Body of pancreas (tissue), 4 donors: ENCODE measurements at regions not wholly inside any gene's neighbourhood (a gene's known extent, or its start where the extent isn't known, plus 50 kb on each side); places are given as distances from the start of the nearest gene placed in this dataset.

ENCODE experiments used
- POLR2A ChIP-seq, 3 donors: fragments of 450-650 bp; IDR thresholded peaks; one replicate each; pipeline ENCODE4 v1.6.1; 2016; ENCODE audit warnings: antibody characterized with exemption in 3 of 3, mild to moderate bottlenecking in 2 of 3
- TF ChIP-seq, protein P1 (sequence below), 7 experiments: fragments of 450-650 bp in 4 of 7; fragments of 200-600 bp in 3 of 7; sonication (generic) in 3 of 7; IDR thresholded peaks; one replicate each; pipeline ENCODE4 v1.5.1; 2016 to 2019; ENCODE audit warnings: antibody characterized with exemption in 7 of 7

DNA sequence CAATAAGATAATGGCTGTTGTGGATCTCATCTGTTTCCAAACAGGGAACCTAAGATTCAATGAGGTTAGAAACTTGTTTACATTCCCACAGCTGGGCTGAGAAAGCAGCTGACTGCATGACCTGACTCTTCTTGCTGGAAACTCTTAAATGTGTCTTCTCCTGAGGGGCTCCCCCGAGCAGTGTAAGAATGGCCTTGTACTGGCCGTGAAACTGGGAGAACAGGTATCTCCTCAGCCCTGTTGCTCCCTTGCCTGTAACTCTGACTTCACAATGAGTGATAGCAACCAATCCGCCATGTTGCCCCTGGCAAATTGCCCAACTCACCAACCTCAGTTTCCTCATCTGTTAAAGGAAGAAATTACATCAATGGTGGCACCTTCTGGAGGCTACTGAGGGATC lies 59.1 kb upstream of the CCL2 start:
- TF ChIP-seq, protein P1, sequence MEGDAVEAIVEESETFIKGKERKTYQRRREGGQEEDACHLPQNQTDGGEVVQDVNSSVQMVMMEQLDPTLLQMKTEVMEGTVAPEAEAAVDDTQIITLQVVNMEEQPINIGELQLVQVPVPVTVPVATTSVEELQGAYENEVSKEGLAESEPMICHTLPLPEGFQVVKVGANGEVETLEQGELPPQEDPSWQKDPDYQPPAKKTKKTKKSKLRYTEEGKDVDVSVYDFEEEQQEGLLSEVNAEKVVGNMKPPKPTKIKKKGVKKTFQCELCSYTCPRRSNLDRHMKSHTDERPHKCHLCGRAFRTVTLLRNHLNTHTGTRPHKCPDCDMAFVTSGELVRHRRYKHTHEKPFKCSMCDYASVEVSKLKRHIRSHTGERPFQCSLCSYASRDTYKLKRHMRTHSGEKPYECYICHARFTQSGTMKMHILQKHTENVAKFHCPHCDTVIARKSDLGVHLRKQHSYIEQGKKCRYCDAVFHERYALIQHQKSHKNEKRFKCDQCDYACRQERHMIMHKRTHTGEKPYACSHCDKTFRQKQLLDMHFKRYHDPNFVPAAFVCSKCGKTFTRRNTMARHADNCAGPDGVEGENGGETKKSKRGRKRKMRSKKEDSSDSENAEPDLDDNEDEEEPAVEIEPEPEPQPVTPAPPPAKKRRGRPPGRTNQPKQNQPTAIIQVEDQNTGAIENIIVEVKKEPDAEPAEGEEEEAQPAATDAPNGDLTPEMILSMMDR (IDR thresholded peaks at IDR 0.05): no peak
- no peak for TF ChIP-seq POLR2A (IDR thresholded peaks at IDR 0.05)
